ENCODE measurements at regions not wholly inside any gene's neighbourhood (a gene's known extent, or its start where the extent isn't known, plus 50 kb on each side); places are given as distances from the start of the nearest gene placed in this dataset.

GRCh38 chr6:41477572-41477971 lies 68.6 kb upstream of the FOXP4 start:
- ChIA-PET POLR2A (no interaction called here), CTCF (interaction anchor here (1.7 to 1.8 kb wide), 2 partner anchors 9 to 206 kb away, joined by 3 to 4 read pairs; no protein-coding TSS in a partner anchor)
- TF ChIP-seq CBX2 (IDR thresholded peaks at IDR 0.05; ENCODE audit: borderline replicate concordance, low read depth) (no peak), JUNB (IDR thresholded peaks at IDR 0.05) (no peak), JUN (IDR thresholded peaks at IDR 0.05) (no peak), EP300 (IDR thresholded peaks at IDR 0.05) (no peak), TP53 (CRISPR knock-in tag; IDR thresholded peaks at IDR 0.05) (no peak)
- TF ChIP-seq, protein P1, sequence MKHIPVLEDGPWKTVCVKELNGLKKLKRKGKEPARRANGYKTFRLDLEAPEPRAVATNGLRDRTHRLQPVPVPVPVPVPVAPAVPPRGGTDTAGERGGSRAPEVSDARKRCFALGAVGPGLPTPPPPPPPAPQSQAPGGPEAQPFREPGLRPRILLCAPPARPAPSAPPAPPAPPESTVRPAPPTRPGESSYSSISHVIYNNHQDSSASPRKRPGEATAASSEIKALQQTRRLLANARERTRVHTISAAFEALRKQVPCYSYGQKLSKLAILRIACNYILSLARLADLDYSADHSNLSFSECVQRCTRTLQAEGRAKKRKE (CRISPR knock-in tag; IDR thresholded peaks at IDR 0.05; ENCODE audit: low read depth): no peak
- ATAC-seq (no peak), FAIRE-seq (no peak), DNase-seq (ENCODE audit: low read depth in 1 of 2, low spot score in 1 of 2) (no peak)
- Histone ChIP-seq H3K4me3 (no peak overlapping the region), H3K27ac (no peak overlapping the region), H3K9me3 (no peaks in the 10 kb centered on the region), H3K4me2 (no peak overlapping the region), H3K4me1 (no peaks in the 10 kb centered on the region)
- 52% methylated on average over 3 of the region's 3 CpGs for WGBS (ENCODE audit: missing lambda C conversion rate)

GRCh38 chr6:41483943-41484342 lies 62.2 kb upstream of the FOXP4 start:
- ATAC-seq (no peak), DNase-seq (ENCODE audit: low read depth in 1 of 2, low spot score in 1 of 2) (no peak), FAIRE-seq (no peak)
- CTCF ChIA-PET: interaction anchor here (1.1 to 1.7 kb wide), 3 partner anchors 11 to 222 kb away, joined by 3 to 4 read pairs (median 3); no protein-coding TSS in a partner anchor
- POLR2A ChIA-PET: no interaction called here
- H3K4me1 ChIP-seq: no peaks in the 10 kb centered on the region
- no peak for TF ChIP-seq EHMT2 (IDR thresholded peaks at IDR 0.05; ENCODE audit: low read depth)
- peak; percentile 38 for TF ChIP-seq MAFK (IDR thresholded peaks at IDR 0.05; ENCODE audit: partially characterized antibody)
- TF ChIP-seq NPAS2 (CRISPR knock-in tag; IDR thresholded peaks at IDR 0.05; ENCODE audit: borderline replicate concordance): no peak
- no peak overlapping the region for H3K4me2 ChIP-seq
- no peak overlapping the region for H3K27ac ChIP-seq
- no peaks in the 10 kb centered on the region for H3K9me3 ChIP-seq
- WGBS (ENCODE audit: missing lambda C conversion rate): 10% methylated on average over 1 of the region's 1 CpG
- no peak overlapping the region for H3K4me3 ChIP-seq

DNA sequence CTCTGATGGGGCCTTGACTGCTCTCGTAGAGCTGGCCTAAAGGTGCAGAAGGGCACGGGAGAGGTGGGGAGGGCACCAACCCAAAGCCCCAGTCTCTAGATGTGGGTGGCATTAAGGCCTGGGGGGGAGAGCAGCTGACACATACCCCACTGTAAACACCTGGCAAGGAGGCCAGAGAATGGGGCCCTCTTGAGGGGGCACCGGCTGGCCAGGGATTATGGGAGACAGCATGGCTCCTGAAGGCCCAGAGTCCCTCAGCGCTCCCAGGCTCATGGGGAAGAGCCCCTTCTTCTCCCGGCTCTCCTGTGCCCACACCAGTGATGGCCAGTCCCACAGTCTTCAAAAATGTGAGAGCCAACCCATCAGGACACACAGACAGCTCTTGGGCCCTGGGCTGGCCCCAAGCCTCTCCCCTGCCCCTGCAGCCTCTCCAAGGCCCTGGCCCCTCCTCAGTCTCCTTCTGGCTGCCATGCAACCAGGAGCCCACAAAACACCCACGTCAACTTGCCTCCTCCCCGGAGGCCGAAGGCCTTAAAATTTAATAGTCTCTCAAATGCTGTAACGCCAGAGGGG lies 58.2 kb upstream of the FOXP4 start:
- 70% methylated on average over 4 of the region's 9 CpGs for WGBS (ENCODE audit: missing lambda C conversion rate)
- ChIA-PET POLR2A (no interaction called here), CTCF (interaction anchor here (0.6 to 1.3 kb wide), 2 partner anchors 18 to 28 kb away, joined by 3 read pairs; no protein-coding TSS in a partner anchor)
- H3K4me2 ChIP-seq: no peak overlapping the region
- H3K27ac ChIP-seq: no peak overlapping the region
- DNase-seq (ENCODE audit: low read depth in 1 of 2, low spot score in 1 of 2) (no peak), FAIRE-seq (no peak), ATAC-seq (no peak)
- H3K4me1 ChIP-seq: no peaks in the 10 kb centered on the region
- H3K4me3 ChIP-seq: no peak overlapping the region
- no peak for TF ChIP-seq HOXB5 (CRISPR knock-in tag; IDR thresholded peaks at IDR 0.05)
- TF ChIP-seq RNF2 (IDR thresholded peaks at IDR 0.05; ENCODE audit: borderline replicate concordance, low read depth): no peak
- TF ChIP-seq POLR2A (IDR thresholded peaks at IDR 0.05; ENCODE audit: low read length): no peak
- no peak for TF ChIP-seq HDAC2 (IDR thresholded peaks at IDR 0.05)
- TF ChIP-seq CHD2 (IDR thresholded peaks at IDR 0.05; ENCODE audit: low read length, partially characterized antibody): no peak
- no peak for TF ChIP-seq KDM1A (IDR thresholded peaks at IDR 0.05; ENCODE audit: low read depth)
- no peak for TF ChIP-seq HMGXB4 (CRISPR knock-in tag; IDR thresholded peaks at IDR 0.05; ENCODE audit: borderline replicate concordance)
- TF ChIP-seq CTCF (IDR thresholded peaks at IDR 0.05): no peak
- TF ChIP-seq RAD21 (conservative IDR thresholded peaks at IDR 0.05 in 1 of 2, IDR thresholded peaks at IDR 0.05 in 1 of 2): no peak
- H3K9me3 ChIP-seq: no peaks in the 10 kb centered on the region
